GM06990 (cell line): ENCODE measurements at regions not wholly inside any gene's neighbourhood (a gene's known extent, or its start where the extent isn't known, plus 50 kb on each side); places are given as distances from the start of the nearest gene placed in this dataset.

Experiments
- DNase-seq: peaks from one replicate; pipeline ENCODE4 v3.0.0-alpha.2; 2011; ENCODE audit not compliant: insufficient read length; ENCODE audit errors: extremely low read depth
- H3K27me3 ChIP-seq: replicated peaks from 2 replicates; pipeline ENCODE4 v1.6.0; 2011; ENCODE audit warnings: low read length; ENCODE audit not compliant: control insufficient read depth, insufficient read depth
- H3K36me3 ChIP-seq: 2 replicates; pipeline ENCODE4 v1.5.1; 2011; ENCODE audit warnings: low read length; ENCODE audit not compliant: control insufficient read depth, insufficient read depth
- H3K4me3 ChIP-seq: replicated peaks from 2 replicates; pipeline ENCODE4 v1.5.1; 2011; ENCODE audit warnings: low read depth, mild to moderate bottlenecking, control low read depth, low read length
- TF ChIP-seq, protein P1 (sequence below): IDR thresholded peaks from 2 replicates; pipeline ENCODE4 v1.5.1; 2011; ENCODE audit warnings: low read length, control low read depth, mild to moderate bottlenecking, inconsistent platforms; ENCODE audit not compliant: insufficient read depth, poor library complexity, severe bottlenecking

DNA sequence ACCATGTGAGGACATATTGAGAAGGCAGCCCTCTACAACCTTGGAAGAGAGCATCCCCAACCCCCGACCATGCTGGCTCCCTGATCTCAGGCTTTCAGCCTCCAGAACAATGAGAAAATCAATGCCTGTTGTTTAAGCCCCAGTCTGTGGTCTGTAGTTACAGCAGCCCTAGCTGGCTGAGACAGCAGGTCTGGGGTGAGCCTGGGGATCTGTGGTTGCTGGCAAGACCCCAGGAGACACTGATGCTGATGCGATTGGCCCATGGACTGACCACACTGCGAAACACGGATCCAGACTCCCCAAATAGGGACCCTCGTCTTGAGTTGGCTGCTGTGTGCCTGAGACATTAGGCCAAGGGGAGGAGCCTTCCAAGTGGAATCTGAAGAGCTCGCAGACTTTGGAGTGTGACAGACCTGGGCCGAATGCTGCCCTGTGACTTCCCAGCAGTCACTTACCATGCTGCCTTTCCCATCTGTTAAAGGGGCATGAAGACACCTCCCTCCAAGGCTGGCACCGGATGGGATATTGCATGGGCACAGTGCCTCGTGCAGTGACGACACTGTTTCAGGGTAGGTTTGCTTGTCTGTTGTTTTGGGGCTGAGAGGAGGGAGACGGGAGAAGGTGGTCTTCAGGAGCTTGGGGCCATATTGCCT is 147.8 kb upstream of the RPL38 start:
- no peaks in the 10 kb centered on the region for H3K36me3 ChIP-seq
- no peak overlapping the region for H3K4me3 ChIP-seq
- H3K27me3 ChIP-seq, result peaks cover 7% of the 10 kb centered on the region
- no peak for DNase-seq
- TF ChIP-seq, protein P1, sequence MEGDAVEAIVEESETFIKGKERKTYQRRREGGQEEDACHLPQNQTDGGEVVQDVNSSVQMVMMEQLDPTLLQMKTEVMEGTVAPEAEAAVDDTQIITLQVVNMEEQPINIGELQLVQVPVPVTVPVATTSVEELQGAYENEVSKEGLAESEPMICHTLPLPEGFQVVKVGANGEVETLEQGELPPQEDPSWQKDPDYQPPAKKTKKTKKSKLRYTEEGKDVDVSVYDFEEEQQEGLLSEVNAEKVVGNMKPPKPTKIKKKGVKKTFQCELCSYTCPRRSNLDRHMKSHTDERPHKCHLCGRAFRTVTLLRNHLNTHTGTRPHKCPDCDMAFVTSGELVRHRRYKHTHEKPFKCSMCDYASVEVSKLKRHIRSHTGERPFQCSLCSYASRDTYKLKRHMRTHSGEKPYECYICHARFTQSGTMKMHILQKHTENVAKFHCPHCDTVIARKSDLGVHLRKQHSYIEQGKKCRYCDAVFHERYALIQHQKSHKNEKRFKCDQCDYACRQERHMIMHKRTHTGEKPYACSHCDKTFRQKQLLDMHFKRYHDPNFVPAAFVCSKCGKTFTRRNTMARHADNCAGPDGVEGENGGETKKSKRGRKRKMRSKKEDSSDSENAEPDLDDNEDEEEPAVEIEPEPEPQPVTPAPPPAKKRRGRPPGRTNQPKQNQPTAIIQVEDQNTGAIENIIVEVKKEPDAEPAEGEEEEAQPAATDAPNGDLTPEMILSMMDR, result no peak

DNA sequence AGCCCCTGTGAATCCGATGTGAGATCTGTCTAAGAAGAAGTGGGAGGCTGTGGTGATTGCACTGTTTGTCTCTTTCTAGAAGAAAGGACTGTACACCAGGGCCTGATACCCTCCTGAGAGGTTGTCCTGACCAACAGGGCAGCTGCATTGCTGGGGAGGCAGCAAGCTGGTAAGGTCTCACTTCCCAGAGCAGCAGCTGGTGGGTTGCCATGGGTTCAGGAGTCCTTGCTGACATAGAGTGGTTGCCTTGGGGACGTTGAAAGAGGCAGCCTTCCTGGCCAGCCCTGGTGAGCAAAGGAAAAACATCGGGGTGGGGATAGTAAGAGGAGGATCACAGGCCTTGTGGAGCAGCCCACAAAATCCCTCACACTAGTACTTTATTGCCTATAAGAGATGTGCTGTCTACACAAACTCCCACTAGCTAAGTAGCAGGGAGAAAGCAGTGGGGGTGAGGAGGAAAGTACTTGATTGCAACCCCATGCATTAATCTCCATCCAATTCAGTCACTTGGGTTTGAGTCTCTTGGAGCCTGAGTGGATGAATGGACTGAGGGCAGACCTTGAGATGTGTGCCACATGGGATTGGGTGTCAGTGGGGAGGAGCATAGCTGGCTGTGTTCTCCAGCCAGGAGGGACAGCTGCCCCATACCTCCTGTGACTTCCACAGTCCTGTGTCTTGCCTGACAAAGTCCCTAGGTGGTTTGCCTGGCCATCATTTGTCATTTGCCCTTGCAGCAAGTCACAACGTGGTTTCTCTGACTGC is 143.8 kb upstream of the RPL38 start:
- Histone ChIP-seq H3K4me3 (no peak overlapping the region), H3K27me3 (peaks cover 6% of the 10 kb centered on the region), H3K36me3 (no peaks in the 10 kb centered on the region)
- no peak for DNase-seq
- TF ChIP-seq, protein P1, result no peak

DNA sequence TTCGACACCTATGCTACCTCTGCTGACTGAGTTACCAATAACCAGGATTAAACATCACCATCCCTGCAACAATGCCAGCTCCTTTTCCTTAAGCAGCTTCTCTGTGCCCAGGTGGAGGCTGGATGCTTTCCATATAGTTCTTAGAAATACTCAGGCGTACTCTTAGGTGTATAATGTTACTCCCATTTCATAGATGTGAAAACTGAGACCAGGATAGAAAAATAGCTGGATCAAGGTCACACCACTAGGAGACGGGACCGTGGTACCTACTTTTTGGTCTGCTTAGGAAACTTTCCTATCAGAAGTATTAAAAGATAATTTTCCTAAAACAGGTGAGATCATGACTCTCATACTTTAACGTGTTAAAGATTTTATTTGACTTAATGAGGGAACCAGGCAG is 141.7 kb upstream of the RPL38 start:
- DNase-seq, result no peak
- no peak overlapping the region for H3K4me3 ChIP-seq
- peaks cover 4% of the 10 kb centered on the region; the same call in 1 of the 2 replicates for H3K27me3 ChIP-seq
- no peaks in the 10 kb centered on the region for H3K36me3 ChIP-seq
- TF ChIP-seq, protein P1, result no peak

DNA sequence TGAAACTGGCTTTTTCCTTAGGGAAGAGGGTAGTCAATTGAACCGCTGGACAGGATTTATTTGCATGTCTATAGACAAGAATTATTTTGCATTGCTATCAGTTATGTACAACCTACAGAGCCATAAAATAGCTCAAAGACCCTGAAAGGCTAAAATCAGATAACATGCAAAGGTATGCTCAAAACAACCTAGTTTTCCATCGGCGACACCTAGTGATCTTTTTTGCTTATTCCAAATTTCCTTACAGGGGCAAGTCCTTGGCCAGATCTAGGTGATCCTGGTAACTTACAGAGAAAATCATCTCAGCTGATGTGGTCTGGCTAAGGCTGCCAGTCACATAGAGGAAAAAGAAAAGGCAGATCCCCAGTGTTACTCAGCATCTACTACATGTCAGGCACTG is 141.2 kb upstream of the RPL38 start:
- H3K4me3 ChIP-seq, result no peak overlapping the region
- H3K27me3 ChIP-seq, result peaks cover 4% of the 10 kb centered on the region
- TF ChIP-seq, protein P1, result no peak
- DNase-seq, result no peak
- H3K36me3 ChIP-seq, result no peaks in the 10 kb centered on the region

DNA sequence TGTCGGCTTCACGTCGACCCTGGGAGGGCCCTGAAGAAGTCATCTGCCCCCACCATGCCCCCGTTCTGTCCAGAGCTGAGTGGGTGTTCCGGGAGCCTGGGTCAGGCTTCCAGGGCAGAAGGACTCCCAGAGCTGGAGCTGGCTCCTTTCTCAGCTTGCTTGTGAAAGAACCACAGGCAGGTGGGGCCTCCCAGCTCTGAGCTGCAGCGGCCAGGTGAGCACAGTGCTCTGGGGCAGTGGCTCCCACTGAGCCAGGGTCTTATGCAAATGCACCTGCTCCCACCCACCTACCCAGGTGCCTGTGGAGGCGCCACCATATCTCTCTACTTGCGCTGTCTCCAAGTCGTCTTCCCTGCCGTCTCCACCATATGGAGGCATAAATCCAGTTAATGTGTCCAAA is 140.0 kb upstream of the RPL38 start:
- Histone ChIP-seq H3K4me3 (no peak overlapping the region), H3K27me3 (peaks cover 2% of the 10 kb centered on the region), H3K36me3 (no peaks in the 10 kb centered on the region)
- DNase-seq, result no peak
- TF ChIP-seq, protein P1, result no peak
